Ovary (tissue), 3 donors: ENCODE measurements at regions not wholly inside any gene's neighbourhood (a gene's known extent, or its start where the extent isn't known, plus 50 kb on each side); places are given as distances from the start of the nearest gene placed in this dataset.

ENCODE experiments used
- EP300 ChIP-seq: sonication (generic); formaldehyde crosslinking; IDR thresholded peaks from one replicate; pipeline ENCODE4 v1.6.1; 2017; ENCODE audit warnings: antibody characterized with exemption
- TF ChIP-seq, protein P1 (sequence below), 3 donors: fragments of 450-650 bp in 2 of 3; fragments of 200-600 bp in 1 of 3; IDR thresholded peaks; one replicate each; pipeline versions ENCODE4 v1.5.1 to v1.8.0; 2016 to 2022; ENCODE audit warnings: antibody characterized with exemption in 3 of 3, mild to moderate bottlenecking in 1 of 3
- donor health status: DM: no; HTN: no; CAD: no.

DNA sequence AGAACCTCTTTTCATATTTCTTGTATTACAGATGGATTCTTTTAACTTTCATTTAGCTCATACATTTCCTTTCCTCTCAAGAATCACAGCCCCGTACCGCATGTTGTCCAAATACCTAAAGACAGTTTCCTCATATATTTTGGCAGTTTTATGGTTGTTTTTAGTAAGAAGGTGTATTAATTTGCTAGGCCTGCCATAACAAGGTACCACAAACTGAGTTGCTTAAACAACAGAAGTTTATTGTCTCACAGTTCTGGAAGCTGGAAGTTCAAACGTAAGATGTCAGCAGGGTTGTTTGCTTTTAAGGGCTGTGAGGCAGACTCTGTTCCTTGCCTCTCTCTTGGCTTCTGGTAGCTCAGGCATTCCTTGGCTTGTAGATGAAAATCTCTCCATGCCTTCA, 343.2 kb upstream of the TNP1 start:
- TF ChIP-seq, protein P1, sequence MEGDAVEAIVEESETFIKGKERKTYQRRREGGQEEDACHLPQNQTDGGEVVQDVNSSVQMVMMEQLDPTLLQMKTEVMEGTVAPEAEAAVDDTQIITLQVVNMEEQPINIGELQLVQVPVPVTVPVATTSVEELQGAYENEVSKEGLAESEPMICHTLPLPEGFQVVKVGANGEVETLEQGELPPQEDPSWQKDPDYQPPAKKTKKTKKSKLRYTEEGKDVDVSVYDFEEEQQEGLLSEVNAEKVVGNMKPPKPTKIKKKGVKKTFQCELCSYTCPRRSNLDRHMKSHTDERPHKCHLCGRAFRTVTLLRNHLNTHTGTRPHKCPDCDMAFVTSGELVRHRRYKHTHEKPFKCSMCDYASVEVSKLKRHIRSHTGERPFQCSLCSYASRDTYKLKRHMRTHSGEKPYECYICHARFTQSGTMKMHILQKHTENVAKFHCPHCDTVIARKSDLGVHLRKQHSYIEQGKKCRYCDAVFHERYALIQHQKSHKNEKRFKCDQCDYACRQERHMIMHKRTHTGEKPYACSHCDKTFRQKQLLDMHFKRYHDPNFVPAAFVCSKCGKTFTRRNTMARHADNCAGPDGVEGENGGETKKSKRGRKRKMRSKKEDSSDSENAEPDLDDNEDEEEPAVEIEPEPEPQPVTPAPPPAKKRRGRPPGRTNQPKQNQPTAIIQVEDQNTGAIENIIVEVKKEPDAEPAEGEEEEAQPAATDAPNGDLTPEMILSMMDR (IDR thresholded peaks at IDR 0.05): no peak
- TF ChIP-seq EP300: no peak
